ENCODE measurements at regions not wholly inside any gene's neighbourhood (a gene's known extent, or its start where the extent isn't known, plus 50 kb on each side); places are given as distances from the start of the nearest gene placed in this dataset.

GRCh38 chr11:11170352-11171084 lies 182.5 kb downstream of the CSNK2A3 start:
- no peaks in the 10 kb centered on the region for H3K27me3 ChIP-seq (ENCODE audit: insufficient read depth, poor library complexity, severe bottlenecking)
- TF ChIP-seq, protein P1, sequence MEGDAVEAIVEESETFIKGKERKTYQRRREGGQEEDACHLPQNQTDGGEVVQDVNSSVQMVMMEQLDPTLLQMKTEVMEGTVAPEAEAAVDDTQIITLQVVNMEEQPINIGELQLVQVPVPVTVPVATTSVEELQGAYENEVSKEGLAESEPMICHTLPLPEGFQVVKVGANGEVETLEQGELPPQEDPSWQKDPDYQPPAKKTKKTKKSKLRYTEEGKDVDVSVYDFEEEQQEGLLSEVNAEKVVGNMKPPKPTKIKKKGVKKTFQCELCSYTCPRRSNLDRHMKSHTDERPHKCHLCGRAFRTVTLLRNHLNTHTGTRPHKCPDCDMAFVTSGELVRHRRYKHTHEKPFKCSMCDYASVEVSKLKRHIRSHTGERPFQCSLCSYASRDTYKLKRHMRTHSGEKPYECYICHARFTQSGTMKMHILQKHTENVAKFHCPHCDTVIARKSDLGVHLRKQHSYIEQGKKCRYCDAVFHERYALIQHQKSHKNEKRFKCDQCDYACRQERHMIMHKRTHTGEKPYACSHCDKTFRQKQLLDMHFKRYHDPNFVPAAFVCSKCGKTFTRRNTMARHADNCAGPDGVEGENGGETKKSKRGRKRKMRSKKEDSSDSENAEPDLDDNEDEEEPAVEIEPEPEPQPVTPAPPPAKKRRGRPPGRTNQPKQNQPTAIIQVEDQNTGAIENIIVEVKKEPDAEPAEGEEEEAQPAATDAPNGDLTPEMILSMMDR (IDR thresholded peaks at IDR 0.05; ENCODE audit: insufficient read depth, low read length): no peak
- TF ChIP-seq GABPA (IDR thresholded peaks at IDR 0.05; ENCODE audit: low read depth) (no peak), POLR2AphosphoS5 (IDR thresholded peaks at IDR 0.05; ENCODE audit: low read depth) (no peak), REST (IDR thresholded peaks at IDR 0.05; ENCODE audit: insufficient replicate concordance, low read depth) (no peak), SPI1 (IDR thresholded peaks at IDR 0.05; ENCODE audit: borderline replicate concordance, low read depth) (no peak)
- H3K4me3 ChIP-seq (replicated peaks; ENCODE audit: insufficient read depth, low read length): no peak overlapping the region
- H3K27ac ChIP-seq (replicated peaks): no peak overlapping the region
- no peak for DNase-seq (ENCODE audit: low read depth in 1 of 2, low spot score in 1 of 2)

DNA sequence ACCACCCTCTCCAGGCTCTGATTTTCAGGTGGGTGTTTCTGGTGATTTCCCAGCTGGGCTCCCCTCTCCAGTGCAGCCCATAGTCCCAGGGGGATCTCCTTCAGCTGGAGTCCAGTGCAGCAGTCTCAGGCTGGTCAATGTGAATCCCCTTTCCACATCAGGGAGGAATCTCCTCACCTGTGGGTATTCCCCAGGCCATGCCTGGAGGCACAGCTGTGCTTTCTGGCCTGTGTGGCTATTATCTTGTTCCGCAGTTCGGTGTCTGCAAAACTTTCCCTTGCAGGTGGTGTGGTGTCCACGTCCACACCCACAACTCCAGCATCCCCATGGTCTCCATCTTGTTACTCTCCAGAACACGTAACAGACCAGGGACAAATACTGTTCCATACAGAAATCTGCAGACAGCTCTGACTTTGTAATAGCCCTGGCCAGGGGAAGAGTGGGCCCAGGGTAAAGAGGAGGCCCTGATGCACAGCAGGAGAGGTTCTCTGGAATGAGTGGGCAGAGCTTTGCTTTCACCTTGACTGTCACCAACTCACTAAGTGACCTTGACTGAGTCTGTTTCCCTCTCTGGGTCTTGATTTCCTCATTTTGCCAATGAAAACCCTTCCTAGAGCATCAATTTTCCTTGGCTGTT lies 183.2 kb downstream of the CSNK2A3 start:
- DNase-seq (ENCODE audit: low read depth in 1 of 2, low spot score in 1 of 2): no peak
- TF ChIP-seq SPI1 (IDR thresholded peaks at IDR 0.05; ENCODE audit: borderline replicate concordance, low read depth) (no peak), GABPA (IDR thresholded peaks at IDR 0.05; ENCODE audit: low read depth) (no peak), REST (IDR thresholded peaks at IDR 0.05; ENCODE audit: insufficient replicate concordance, low read depth) (no peak), POLR2AphosphoS5 (IDR thresholded peaks at IDR 0.05; ENCODE audit: low read depth) (no peak)
- TF ChIP-seq, protein P1 (IDR thresholded peaks at IDR 0.05; ENCODE audit: insufficient read depth, low read length): no peak
- Histone ChIP-seq H3K27me3 (ENCODE audit: insufficient read depth, poor library complexity, severe bottlenecking) (no peaks in the 10 kb centered on the region), H3K4me3 (replicated peaks; ENCODE audit: insufficient read depth, low read length) (no peak overlapping the region), H3K27ac (replicated peaks) (no peak overlapping the region)

GRCh38 chr11:11167806-11168205 lies 185.2 kb downstream of the CSNK2A3 start:
- DNase-seq (ENCODE audit: low read depth in 1 of 2, low spot score in 1 of 2): no peak
- Histone ChIP-seq H3K27ac (replicated peaks) (no peak overlapping the region), H3K27me3 (ENCODE audit: insufficient read depth, poor library complexity, severe bottlenecking) (no peaks in the 10 kb centered on the region), H3K4me3 (replicated peaks; ENCODE audit: insufficient read depth, low read length) (no peak overlapping the region)
- TF ChIP-seq REST (IDR thresholded peaks at IDR 0.05; ENCODE audit: insufficient replicate concordance, low read depth): no peak
- no peak for TF ChIP-seq POLR2AphosphoS5 (IDR thresholded peaks at IDR 0.05; ENCODE audit: low read depth)
- no peak for TF ChIP-seq SPI1 (IDR thresholded peaks at IDR 0.05; ENCODE audit: borderline replicate concordance, low read depth)
- TF ChIP-seq GABPA (IDR thresholded peaks at IDR 0.05; ENCODE audit: low read depth): no peak
- TF ChIP-seq, protein P1 (IDR thresholded peaks at IDR 0.05; ENCODE audit: insufficient read depth, low read length): no peak

Data from HL-60 (cell line).